ENCODE measurements at regions not wholly inside any gene's neighbourhood (a gene's known extent, or its start where the extent isn't known, plus 50 kb on each side); places are given as distances from the start of the nearest gene placed in this dataset.

- no peaks in the 10 kb centered on the region for H3K36me3 ChIP-seq
- DNase-seq = no peak
- no peak overlapping the region for H3K4me3 ChIP-seq
- no peaks in the 10 kb centered on the region for H3K9me3 ChIP-seq
- intact Hi-C loops (cut with DNase I) = no loop called here
- H3K4me1 ChIP-seq (ENCODE audit: insufficient read depth) = peaks cover 4% of the 10 kb centered on the region
- TF ChIP-seq, protein P1, sequence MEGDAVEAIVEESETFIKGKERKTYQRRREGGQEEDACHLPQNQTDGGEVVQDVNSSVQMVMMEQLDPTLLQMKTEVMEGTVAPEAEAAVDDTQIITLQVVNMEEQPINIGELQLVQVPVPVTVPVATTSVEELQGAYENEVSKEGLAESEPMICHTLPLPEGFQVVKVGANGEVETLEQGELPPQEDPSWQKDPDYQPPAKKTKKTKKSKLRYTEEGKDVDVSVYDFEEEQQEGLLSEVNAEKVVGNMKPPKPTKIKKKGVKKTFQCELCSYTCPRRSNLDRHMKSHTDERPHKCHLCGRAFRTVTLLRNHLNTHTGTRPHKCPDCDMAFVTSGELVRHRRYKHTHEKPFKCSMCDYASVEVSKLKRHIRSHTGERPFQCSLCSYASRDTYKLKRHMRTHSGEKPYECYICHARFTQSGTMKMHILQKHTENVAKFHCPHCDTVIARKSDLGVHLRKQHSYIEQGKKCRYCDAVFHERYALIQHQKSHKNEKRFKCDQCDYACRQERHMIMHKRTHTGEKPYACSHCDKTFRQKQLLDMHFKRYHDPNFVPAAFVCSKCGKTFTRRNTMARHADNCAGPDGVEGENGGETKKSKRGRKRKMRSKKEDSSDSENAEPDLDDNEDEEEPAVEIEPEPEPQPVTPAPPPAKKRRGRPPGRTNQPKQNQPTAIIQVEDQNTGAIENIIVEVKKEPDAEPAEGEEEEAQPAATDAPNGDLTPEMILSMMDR (IDR thresholded peaks at IDR 0.05) = no peak
- TF ChIP-seq POLR2A (IDR thresholded peaks at IDR 0.05) = no peak
- TF ChIP-seq EP300 (IDR thresholded peaks at IDR 0.05) = no peak
- H3K27ac ChIP-seq = no peak overlapping the region
- 33 to 57% (median 47%) methylated on average over 1 of the region's 1 CpG for WGBS, 3 donors
- H3K27me3 ChIP-seq = no peaks in the 10 kb centered on the region
Observed at GRCh38 chr1:56437959-56438358, 141.4 kb downstream of the PLPP3 start.

- no peaks in the 10 kb centered on the region for H3K27me3 ChIP-seq
- no peak for TF ChIP-seq POLR2A (IDR thresholded peaks at IDR 0.05)
- TF ChIP-seq EP300 (IDR thresholded peaks at IDR 0.05) = no peak
- TF ChIP-seq, protein P1 (IDR thresholded peaks at IDR 0.05) = no peak
- no peak for DNase-seq
- H3K36me3 ChIP-seq = no peaks in the 10 kb centered on the region
- H3K4me3 ChIP-seq = no peak overlapping the region
- H3K4me1 ChIP-seq (ENCODE audit: insufficient read depth) = peaks cover 4% of the 10 kb centered on the region
- H3K9me3 ChIP-seq = no peaks in the 10 kb centered on the region
- intact Hi-C loops (cut with DNase I) = no loop called here
- 74 to 90% (median 82%) methylated on average over 8 of the region's 8 CpGs for WGBS, 3 donors
- H3K27ac ChIP-seq = no peak overlapping the region
Observed at GRCh38 chr1:56436912-56437417, 142.4 kb downstream of the PLPP3 start.

GRCh38 chr1:56436296-56436695 is 143.1 kb downstream of the PLPP3 start:
- no peak overlapping the region for H3K4me3 ChIP-seq
- intact Hi-C loops (cut with DNase I) = no loop called here
- peaks cover 4% of the 10 kb centered on the region for H3K4me1 ChIP-seq (ENCODE audit: insufficient read depth)
- H3K36me3 ChIP-seq = no peaks in the 10 kb centered on the region
- DNase-seq = no peak
- TF ChIP-seq, protein P1 (IDR thresholded peaks at IDR 0.05) = no peak
- H3K9me3 ChIP-seq = no peaks in the 10 kb centered on the region
- WGBS, 3 donors = 94 to 98% (median 97%) methylated on average over 4 of the region's 4 CpGs
- no peaks in the 10 kb centered on the region for H3K27me3 ChIP-seq
- H3K27ac ChIP-seq = no peak overlapping the region

DNA sequence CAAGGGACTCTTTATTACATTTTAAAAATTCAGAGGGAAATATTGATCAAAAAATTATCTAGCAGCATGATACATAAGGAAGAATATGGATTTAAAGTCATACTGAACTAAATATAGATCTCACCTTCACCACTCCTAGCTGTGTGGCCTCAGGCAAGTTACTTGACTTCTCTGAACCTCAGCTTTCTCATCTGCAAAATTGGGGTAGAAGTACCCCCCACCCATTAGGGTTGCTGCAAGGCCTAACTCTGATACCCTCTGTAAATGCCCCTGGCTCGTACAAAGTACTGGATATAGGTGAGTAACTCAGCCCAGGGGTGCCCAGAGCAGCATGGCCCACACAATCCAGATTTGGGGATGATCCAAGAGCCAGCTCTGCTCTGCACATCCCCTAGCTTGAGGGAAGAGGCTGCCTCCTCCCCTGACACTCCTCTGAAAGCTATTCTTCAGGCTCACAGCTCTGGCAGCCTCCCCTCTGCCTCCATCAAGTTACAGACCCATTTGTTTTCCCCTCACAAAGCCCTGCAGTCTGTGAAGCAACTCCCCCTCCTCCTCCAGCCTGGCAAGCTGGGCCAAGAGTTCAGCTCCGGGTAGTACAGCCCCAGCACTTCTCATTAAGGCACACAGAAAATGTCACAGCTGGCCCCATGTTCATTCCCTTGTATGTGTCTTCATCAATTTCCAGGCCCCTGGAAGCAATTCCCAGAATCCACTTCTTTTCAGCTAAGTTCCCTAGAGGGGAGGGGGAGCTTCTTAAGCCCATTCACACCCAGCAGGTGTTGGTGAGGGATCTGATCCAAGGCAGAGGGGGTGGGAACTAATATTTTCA is 143.7 kb downstream of the PLPP3 start:
- no peaks in the 10 kb centered on the region for H3K9me3 ChIP-seq
- intact Hi-C loops (cut with DNase I) = no loop called here
- no peak for DNase-seq
- no peak overlapping the region for H3K27ac ChIP-seq
- TF ChIP-seq, protein P1 (IDR thresholded peaks at IDR 0.05) = no peak
- TF ChIP-seq EP300 (IDR thresholded peaks at IDR 0.05) (no peak), POLR2A (IDR thresholded peaks at IDR 0.05) (no peak)
- H3K4me3 ChIP-seq = no peak overlapping the region
- 54 to 61% (median 56%) methylated on average over 2 of the region's 2 CpGs for WGBS, 3 donors
- H3K36me3 ChIP-seq = no peaks in the 10 kb centered on the region
- peaks cover 4% of the 10 kb centered on the region for H3K4me1 ChIP-seq (ENCODE audit: insufficient read depth)
- H3K27me3 ChIP-seq = no peaks in the 10 kb centered on the region

Measured in ovary (tissue), 7 donors.